ENCODE measurements at regions not wholly inside any gene's neighbourhood (a gene's known extent, or its start where the extent isn't known, plus 50 kb on each side); places are given as distances from the start of the nearest gene placed in this dataset.

GRCh38 chr5:24005384-24005783 is 498.0 kb downstream of the PRDM9 start:
- TF ChIP-seq CTCF (conservative IDR thresholded peaks at IDR 0.05) (0 out of 2 replicates have a peak, but pooled peaks have one; percentile 20), EZH2 (IDR thresholded peaks at IDR 0.05; ENCODE audit: low read depth) (no peak)

Measured in PC-9 (cell line).